CD14-positive monocyte (primary cell): ENCODE measurements at regions not wholly inside any gene's neighbourhood (a gene's known extent, or its start where the extent isn't known, plus 50 kb on each side); places are given as distances from the start of the nearest gene placed in this dataset.

Source experiments
- DNase-seq, 3 donors: peaks; one replicate each; pipeline ENCODE4 v3.0.0-alpha.2; 2011 to 2022
- H2AFZ ChIP-seq: 2 replicates; pipeline ENCODE4 v1.6.0; 2012; ENCODE audit warnings: mild to moderate bottlenecking, low read depth, low read length, inconsistent platforms; ENCODE audit not compliant: insufficient read depth, poor library complexity, severe bottlenecking
- H3K27ac ChIP-seq, 2 donors: 1 replicate in 1 of 2; 2 replicates in 1 of 2; pipeline ENCODE4 v1.5.1; 2012 to 2013; ENCODE audit warnings: low read length in 2 of 2, control low read depth in 1 of 2, inconsistent platforms in 1 of 2, low read depth in 1 of 2, mild to moderate bottlenecking in 1 of 2
- H3K27me3 ChIP-seq, 2 donors: one replicate each; pipeline versions ENCODE4 v1.6.0 to v1.6.1; 2011 to 2013; ENCODE audit warnings: low read length in 2 of 2; ENCODE audit not compliant: control insufficient read depth in 2 of 2, insufficient read depth in 2 of 2
- H3K36me3 ChIP-seq, 2 donors: replicated peaks in 1 of 2; 1 replicate in 1 of 2; 2 replicates in 1 of 2; pipeline versions ENCODE4 v1.5.1 to v1.6.1; 2012 to 2013; ENCODE audit warnings: low read length in 2 of 2, control low read depth in 1 of 2, inconsistent platforms in 1 of 2, mild to moderate bottlenecking in 1 of 2; ENCODE audit not compliant: insufficient read depth in 2 of 2, control insufficient read depth in 1 of 2
- H3K4me1 ChIP-seq, 2 donors: 1 replicate in 1 of 2; 2 replicates in 1 of 2; pipeline versions ENCODE4 v1.5.1 to v1.6.1; 2012 to 2013; ENCODE audit warnings: low read length in 2 of 2, control low read depth in 1 of 2, inconsistent platforms in 1 of 2, mild to moderate bottlenecking in 1 of 2, moderate library complexity in 1 of 2; ENCODE audit not compliant: insufficient read depth in 2 of 2, control insufficient read depth in 1 of 2
- H3K4me2 ChIP-seq: replicated peaks from 2 replicates; pipeline ENCODE3; 2012; ENCODE audit warnings: low read length, moderate library complexity, mild to moderate bottlenecking; ENCODE audit not compliant: poor library complexity, severe bottlenecking; ENCODE audit errors: extremely low read depth
- H3K4me3 ChIP-seq, 3 experiments: fragments of 200-600 bp in 1 of 3; sonication (generic) in 1 of 3; replicated peaks in 1 of 3; 1 replicate in 2 of 3; 2 replicates in 1 of 3; pipeline ENCODE4 v1.5.1; 2011 to 2013; ENCODE audit warnings: low read length in 3 of 3, mild to moderate bottlenecking in 3 of 3, control low read depth in 2 of 3, low read depth in 2 of 3, inconsistent platforms in 1 of 3, moderate library complexity in 1 of 3
- H3K79me2 ChIP-seq: 2 replicates; pipeline ENCODE4 v1.6.0; 2012; ENCODE audit warnings: mild to moderate bottlenecking, control low read depth, inconsistent platforms, low read length, moderate library complexity; ENCODE audit not compliant: insufficient read depth
- H3K9ac ChIP-seq: 2 replicates; pipeline ENCODE4 v1.6.0; 2017; ENCODE audit warnings: low read length, mild to moderate bottlenecking; ENCODE audit not compliant: insufficient read depth, poor library complexity, severe bottlenecking
- H3K9me3 ChIP-seq, 2 donors: replicated peaks in 1 of 2; 1 replicate in 1 of 2; 2 replicates in 1 of 2; pipeline versions ENCODE4 v1.5.1 to v1.6.1; 2012 to 2013; ENCODE audit warnings: low read length in 2 of 2, control low read depth in 1 of 2; ENCODE audit not compliant: control insufficient read depth in 1 of 2, insufficient read depth in 1 of 2
- H4K20me1 ChIP-seq: 2 replicates; pipeline ENCODE4 v1.6.0; 2012; ENCODE audit warnings: mild to moderate bottlenecking, low read length, control low read depth, moderate library complexity; ENCODE audit not compliant: insufficient read depth
- H3K27ac Mint-ChIP-seq, 7 donors: one replicate each; pipeline ENCODE4 v1.8.0; 2020; ENCODE audit warnings: mild to moderate bottlenecking in 7 of 7, mixed read lengths in 7 of 7, moderate library complexity in 6 of 7, inconsistent platforms in 2 of 7
- H3K27me3 Mint-ChIP-seq, 3 donors: one replicate each; pipeline ENCODE4 v1.8.0; 2021 to 2022; ENCODE audit warnings: low read depth in 3 of 3, mild to moderate bottlenecking in 3 of 3, mixed read lengths in 3 of 3, moderate library complexity in 3 of 3, inconsistent platforms in 1 of 3
- H3K36me3 Mint-ChIP-seq, 2 donors: one replicate each; pipeline ENCODE4 v1.8.0; 2020; ENCODE audit warnings: mixed read lengths in 2 of 2, inconsistent platforms in 1 of 2, mild to moderate bottlenecking in 1 of 2
- H3K4me1 Mint-ChIP-seq: one replicate; pipeline ENCODE4 v1.8.0; 2020; ENCODE audit warnings: mild to moderate bottlenecking, mixed read lengths
- H3K4me3 Mint-ChIP-seq, 2 donors: one replicate each; pipeline ENCODE4 v1.8.0; 2020; ENCODE audit warnings: mild to moderate bottlenecking in 2 of 2, mixed read lengths in 2 of 2, moderate library complexity in 1 of 2
- H3K9me3 Mint-ChIP-seq, 7 donors: one replicate each; pipeline ENCODE4 v1.8.0; 2020 to 2022; ENCODE audit warnings: mixed read lengths in 7 of 7, mild to moderate bottlenecking in 6 of 7, moderate library complexity in 6 of 7, inconsistent platforms in 2 of 7
- WGBS: methylation state at CpG from one replicate; pipeline ENCODE4 v1.1.5; 2013; ENCODE audit warnings: missing lambda C conversion rate; ENCODE audit not compliant: insufficient coverage; 5-methylcytosine and 5-hydroxymethylcytosine counted together
- intact Hi-C, 2 donors: fragments of 100-400 bp; cut with micrococcal nuclease; formaldehyde crosslinking; loops; one replicate each; pipeline versions ENCODE4 v1.15.0 to v1.15.1; 2023
- TF ChIP-seq, protein P1 (sequence below): fragments of 200-600 bp; IDR thresholded peaks from one replicate; pipeline ENCODE4 v1.8.0; 2022; ENCODE audit warnings: antibody characterized with exemption, mild to moderate bottlenecking

DNA sequence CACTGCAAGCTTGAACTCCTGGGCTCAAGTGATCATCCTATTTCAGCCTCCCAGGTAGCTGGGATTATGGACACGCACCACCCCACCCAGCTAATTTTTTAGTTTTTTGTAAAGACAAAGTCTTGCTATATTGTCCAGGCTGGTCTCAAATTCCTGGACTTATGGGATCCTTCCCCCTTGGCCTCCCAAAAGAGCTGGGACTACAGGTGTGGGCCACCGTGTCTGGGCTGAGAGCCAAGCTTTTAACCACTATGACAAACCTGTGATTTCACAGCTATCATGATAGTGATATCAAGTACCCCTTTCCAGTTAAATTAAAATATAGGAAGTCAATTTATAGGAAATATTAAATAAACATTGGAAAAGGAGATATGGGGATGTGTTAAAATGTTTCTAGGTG lies 74.6 kb upstream of the IRX6 start:
- Histone ChIP-seq H4K20me1 (no peaks in the 10 kb centered on the region), H3K9ac (no peak overlapping the region), H3K27me3 (no peaks in the 10 kb centered on the region), H3K79me2 (no peaks in the 10 kb centered on the region), H3K4me2 (no peak overlapping the region), H3K4me3 (no peak overlapping the region), H3K27ac (no peak overlapping the region), H3K36me3 (no peaks in the 10 kb centered on the region), H2AFZ (no peak overlapping the region), H3K9me3 (no peaks in the 10 kb centered on the region), H3K4me1 (no peaks in the 10 kb centered on the region)
- Mint-ChIP-seq H3K4me3 (no peak overlapping the region), H3K27ac (no peak overlapping the region), H3K4me1 (no peaks in the 10 kb centered on the region), H3K36me3 (no peaks in the 10 kb centered on the region), H3K27me3 (peaks cover 6 to 12% (median 6%) of the 10 kb centered on the region in 3 donors), H3K9me3 (peaks cover 0 to 5% (median 0%) of the 10 kb centered on the region in 7 donors)
- no peak for DNase-seq
- TF ChIP-seq, protein P1, sequence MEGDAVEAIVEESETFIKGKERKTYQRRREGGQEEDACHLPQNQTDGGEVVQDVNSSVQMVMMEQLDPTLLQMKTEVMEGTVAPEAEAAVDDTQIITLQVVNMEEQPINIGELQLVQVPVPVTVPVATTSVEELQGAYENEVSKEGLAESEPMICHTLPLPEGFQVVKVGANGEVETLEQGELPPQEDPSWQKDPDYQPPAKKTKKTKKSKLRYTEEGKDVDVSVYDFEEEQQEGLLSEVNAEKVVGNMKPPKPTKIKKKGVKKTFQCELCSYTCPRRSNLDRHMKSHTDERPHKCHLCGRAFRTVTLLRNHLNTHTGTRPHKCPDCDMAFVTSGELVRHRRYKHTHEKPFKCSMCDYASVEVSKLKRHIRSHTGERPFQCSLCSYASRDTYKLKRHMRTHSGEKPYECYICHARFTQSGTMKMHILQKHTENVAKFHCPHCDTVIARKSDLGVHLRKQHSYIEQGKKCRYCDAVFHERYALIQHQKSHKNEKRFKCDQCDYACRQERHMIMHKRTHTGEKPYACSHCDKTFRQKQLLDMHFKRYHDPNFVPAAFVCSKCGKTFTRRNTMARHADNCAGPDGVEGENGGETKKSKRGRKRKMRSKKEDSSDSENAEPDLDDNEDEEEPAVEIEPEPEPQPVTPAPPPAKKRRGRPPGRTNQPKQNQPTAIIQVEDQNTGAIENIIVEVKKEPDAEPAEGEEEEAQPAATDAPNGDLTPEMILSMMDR, result no peak
- no CpG with 5 or more reads among the region's 2 CpGs for WGBS
- intact Hi-C loops, result no loop called here

DNA sequence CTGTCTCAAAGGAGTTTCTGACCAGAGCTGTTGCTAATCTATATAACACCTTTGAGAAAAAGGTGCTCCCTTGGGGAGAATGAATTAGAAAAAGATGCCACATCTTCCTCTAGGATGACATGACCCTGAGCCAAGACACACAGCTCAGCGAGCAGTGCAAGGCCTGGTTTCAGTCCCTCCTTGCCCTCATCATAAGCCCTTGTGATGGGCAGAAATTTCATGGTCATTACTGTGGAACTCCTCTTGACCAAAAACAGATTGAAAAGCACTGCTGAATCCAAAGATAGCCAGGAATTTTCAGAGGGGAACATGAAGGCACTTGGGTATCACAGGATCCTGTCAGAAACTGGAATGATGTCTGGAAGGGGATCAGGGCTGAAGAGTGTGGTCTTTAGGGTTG lies 74.1 kb upstream of the IRX6 start:
- no peaks in the 10 kb centered on the region for H3K36me3 Mint-ChIP-seq
- H3K9me3 Mint-ChIP-seq, result peaks cover 0 to 5% (median 0%) of the 10 kb centered on the region in 7 donors
- H3K27me3 ChIP-seq, result no peaks in the 10 kb centered on the region
- no peaks in the 10 kb centered on the region for H3K79me2 ChIP-seq
- no peak overlapping the region for H2AFZ ChIP-seq
- H4K20me1 ChIP-seq, result no peaks in the 10 kb centered on the region
- no peak for DNase-seq
- no CpG with 5 or more reads among the region's 1 CpG for WGBS
- no peak overlapping the region for H3K4me3 Mint-ChIP-seq
- no peak overlapping the region for H3K27ac ChIP-seq
- H3K4me1 Mint-ChIP-seq, result no peaks in the 10 kb centered on the region
- H3K36me3 ChIP-seq, result no peaks in the 10 kb centered on the region
- H3K4me2 ChIP-seq, result no peak overlapping the region
- TF ChIP-seq, protein P1, result no peak
- intact Hi-C loops, result no loop called here
- no peak overlapping the region for H3K9ac ChIP-seq
- H3K9me3 ChIP-seq, result no peaks in the 10 kb centered on the region
- H3K4me1 ChIP-seq, result no peaks in the 10 kb centered on the region
- no peak overlapping the region for H3K27ac Mint-ChIP-seq
- no peak overlapping the region for H3K4me3 ChIP-seq
- peaks cover 6 to 12% (median 8%) of the 10 kb centered on the region in 3 donors for H3K27me3 Mint-ChIP-seq
